Neural cell (in vitro differentiated cells): ENCODE measurements at regions not wholly inside any gene's neighbourhood (a gene's known extent, or its start where the extent isn't known, plus 50 kb on each side); places are given as distances from the start of the nearest gene placed in this dataset.

Experiments used
- H2AFZ ChIP-seq: fragments of 200-600, 300-800 bp; sonication (generic), shearing (Covaris generic); 2 replicates; pipeline ENCODE4 v1.6.0; 2014; ENCODE audit warnings: low read depth, mild to moderate bottlenecking, antibody characterized with exemption, low read length, moderate library complexity
- H3F3A ChIP-seq: fragments of 200-600 bp; shearing (Covaris generic); 2 replicates; pipeline ENCODE4 v1.6.1; 2016; ENCODE audit warnings: mild to moderate bottlenecking, moderate library complexity, mixed read lengths, antibody characterized with exemption, low read length; ENCODE audit not compliant: insufficient read depth, poor library complexity, severe bottlenecking
- H3K27ac ChIP-seq: fragments of 200-600, 300-800 bp; sonication (generic), shearing (Covaris generic); 2 replicates; pipeline ENCODE4 v1.5.1; 2014; ENCODE audit warnings: mild to moderate bottlenecking, low read length, moderate library complexity
- H3K27me3 ChIP-seq: fragments of 300-800, 200-600 bp; sonication (generic), shearing (Covaris generic); 2 replicates; pipeline ENCODE4 v1.6.0; 2014; ENCODE audit warnings: mild to moderate bottlenecking, low read depth, low read length, moderate library complexity; ENCODE audit not compliant: insufficient read depth
- H3K36me3 ChIP-seq: fragments of 300-800, 200-600 bp; sonication (generic), shearing (Covaris generic); 2 replicates; pipeline ENCODE4 v1.5.1; 2014; ENCODE audit warnings: mild to moderate bottlenecking, antibody characterized with exemption, low read length, moderate library complexity; ENCODE audit not compliant: insufficient read depth
- H3K4me2 ChIP-seq: fragments of 300-800, 200-600 bp; sonication (generic), shearing (Covaris generic); 2 replicates; pipeline ENCODE4 v1.6.0; 2014; ENCODE audit warnings: mild to moderate bottlenecking, low read length
- H3K4me3 ChIP-seq: fragments of 300-800, 200-600 bp; sonication (generic), shearing (Covaris generic); 2 replicates; pipeline ENCODE4 v1.5.1; 2014; ENCODE audit warnings: mild to moderate bottlenecking, low read length, moderate library complexity
- H3K79me2 ChIP-seq: fragments of 200-600 bp; shearing (Covaris generic); replicated peaks from 2 replicates; pipeline ENCODE4 v1.6.0; 2014; ENCODE audit warnings: mild to moderate bottlenecking, low read length, moderate library complexity; ENCODE audit not compliant: insufficient read depth
- H3K9ac ChIP-seq: fragments of 300-800, 200-600 bp; sonication (generic), shearing (Covaris generic); 2 replicates; pipeline ENCODE4 v1.6.1; 2016; ENCODE audit warnings: mild to moderate bottlenecking, low read length, mixed read lengths
- H3K9me2 ChIP-seq: fragments of 200-600 bp; shearing (Covaris generic); 2 replicates; pipeline ENCODE4 v1.6.1; 2016; ENCODE audit warnings: mild to moderate bottlenecking, low read length, mixed read lengths; ENCODE audit not compliant: insufficient read depth
- H3K9me3 ChIP-seq: fragments of 200-600, 300-800 bp; sonication (generic), shearing (Covaris generic); 2 replicates; pipeline ENCODE4 v1.6.1; 2016; ENCODE audit warnings: mild to moderate bottlenecking, mixed run types, low read length, moderate library complexity, mixed read lengths
- H4K20me1 ChIP-seq: fragments of 200-600 bp; shearing (Covaris generic); 2 replicates; pipeline ENCODE4 v1.6.1; 2016; ENCODE audit warnings: mild to moderate bottlenecking, mixed run types; ENCODE audit not compliant: insufficient read depth
- EP300 ChIP-seq: fragments of 450-650 bp; conservative IDR thresholded peaks from 2 replicates; pipeline ENCODE4 v1.6.1; 2014; ENCODE audit warnings: antibody characterized with exemption, mild to moderate bottlenecking, moderate library complexity; ENCODE audit not compliant: poor library complexity, severe bottlenecking
- EZH2 ChIP-seq: fragments of 200-600, 300-800 bp; shearing (Covaris generic), sonication (generic); IDR thresholded peaks from 2 replicates; pipeline ENCODE4 v1.6.1; 2014; ENCODE audit warnings: antibody characterized with exemption, low read length, borderline replicate concordance, mild to moderate bottlenecking; ENCODE audit not compliant: insufficient read depth, poor library complexity, severe bottlenecking
- MXI1 ChIP-seq: fragments of 450-650 bp; conservative IDR thresholded peaks from 2 replicates; pipeline ENCODE4 v1.6.1; 2014; ENCODE audit warnings: antibody characterized with exemption, mild to moderate bottlenecking; ENCODE audit not compliant: poor library complexity, severe bottlenecking
- POLR2AphosphoS5 ChIP-seq: IDR thresholded peaks from 2 replicates; pipeline ENCODE4 v1.6.1; 2012
- RAD21 ChIP-seq: fragments of 450-650 bp; conservative IDR thresholded peaks from 2 replicates; pipeline ENCODE4 v1.6.1; 2014; ENCODE audit warnings: antibody characterized with exemption, mild to moderate bottlenecking, moderate library complexity
- SMC3 ChIP-seq: fragments of 450-650 bp; conservative IDR thresholded peaks from 2 replicates; pipeline ENCODE4 v1.6.1; 2014; ENCODE audit warnings: antibody characterized with exemption, mild to moderate bottlenecking, moderate library complexity; ENCODE audit not compliant: poor library complexity
- TAF1 ChIP-seq: IDR thresholded peaks from 2 replicates; pipeline ENCODE4 v1.6.1; 2012; ENCODE audit warnings: low read depth
- TF ChIP-seq, protein P1 (sequence below): fragments of 450-650 bp; IDR thresholded peaks from 2 replicates; pipeline ENCODE4 v1.5.1; 2014; ENCODE audit warnings: antibody characterized with exemption, mild to moderate bottlenecking, moderate library complexity; ENCODE audit not compliant: poor library complexity, severe bottlenecking
- TF ChIP-seq, protein P2 (sequence below): IDR thresholded peaks from 2 replicates; pipeline ENCODE4 v1.6.1; 2012; ENCODE audit warnings: borderline replicate concordance

GRCh38 chr14:48490756-48491155, 815.4 kb upstream of the MDGA2 start:
- H3K36me3 ChIP-seq = no peaks in the 10 kb centered on the region
- no peak overlapping the region for H3K4me3 ChIP-seq
- H3K9me2 ChIP-seq = no peaks in the 10 kb centered on the region
- H3K9me3 ChIP-seq = no peaks in the 10 kb centered on the region
- H4K20me1 ChIP-seq = no peaks in the 10 kb centered on the region
- H3F3A ChIP-seq = no peaks in the 10 kb centered on the region
- no peak overlapping the region for H2AFZ ChIP-seq
- no peak overlapping the region for H3K4me2 ChIP-seq
- no peak overlapping the region for H3K9ac ChIP-seq
- H3K27ac ChIP-seq = no peak overlapping the region
- no peaks in the 10 kb centered on the region for H3K79me2 ChIP-seq
- TF ChIP-seq, protein P1, sequence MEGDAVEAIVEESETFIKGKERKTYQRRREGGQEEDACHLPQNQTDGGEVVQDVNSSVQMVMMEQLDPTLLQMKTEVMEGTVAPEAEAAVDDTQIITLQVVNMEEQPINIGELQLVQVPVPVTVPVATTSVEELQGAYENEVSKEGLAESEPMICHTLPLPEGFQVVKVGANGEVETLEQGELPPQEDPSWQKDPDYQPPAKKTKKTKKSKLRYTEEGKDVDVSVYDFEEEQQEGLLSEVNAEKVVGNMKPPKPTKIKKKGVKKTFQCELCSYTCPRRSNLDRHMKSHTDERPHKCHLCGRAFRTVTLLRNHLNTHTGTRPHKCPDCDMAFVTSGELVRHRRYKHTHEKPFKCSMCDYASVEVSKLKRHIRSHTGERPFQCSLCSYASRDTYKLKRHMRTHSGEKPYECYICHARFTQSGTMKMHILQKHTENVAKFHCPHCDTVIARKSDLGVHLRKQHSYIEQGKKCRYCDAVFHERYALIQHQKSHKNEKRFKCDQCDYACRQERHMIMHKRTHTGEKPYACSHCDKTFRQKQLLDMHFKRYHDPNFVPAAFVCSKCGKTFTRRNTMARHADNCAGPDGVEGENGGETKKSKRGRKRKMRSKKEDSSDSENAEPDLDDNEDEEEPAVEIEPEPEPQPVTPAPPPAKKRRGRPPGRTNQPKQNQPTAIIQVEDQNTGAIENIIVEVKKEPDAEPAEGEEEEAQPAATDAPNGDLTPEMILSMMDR = no peak
- TF ChIP-seq TAF1 = no peak
- no peak for TF ChIP-seq POLR2AphosphoS5
- no peak for TF ChIP-seq MXI1
- TF ChIP-seq SMC3 = no peak
- no peak for TF ChIP-seq EZH2
- TF ChIP-seq, protein P2, sequence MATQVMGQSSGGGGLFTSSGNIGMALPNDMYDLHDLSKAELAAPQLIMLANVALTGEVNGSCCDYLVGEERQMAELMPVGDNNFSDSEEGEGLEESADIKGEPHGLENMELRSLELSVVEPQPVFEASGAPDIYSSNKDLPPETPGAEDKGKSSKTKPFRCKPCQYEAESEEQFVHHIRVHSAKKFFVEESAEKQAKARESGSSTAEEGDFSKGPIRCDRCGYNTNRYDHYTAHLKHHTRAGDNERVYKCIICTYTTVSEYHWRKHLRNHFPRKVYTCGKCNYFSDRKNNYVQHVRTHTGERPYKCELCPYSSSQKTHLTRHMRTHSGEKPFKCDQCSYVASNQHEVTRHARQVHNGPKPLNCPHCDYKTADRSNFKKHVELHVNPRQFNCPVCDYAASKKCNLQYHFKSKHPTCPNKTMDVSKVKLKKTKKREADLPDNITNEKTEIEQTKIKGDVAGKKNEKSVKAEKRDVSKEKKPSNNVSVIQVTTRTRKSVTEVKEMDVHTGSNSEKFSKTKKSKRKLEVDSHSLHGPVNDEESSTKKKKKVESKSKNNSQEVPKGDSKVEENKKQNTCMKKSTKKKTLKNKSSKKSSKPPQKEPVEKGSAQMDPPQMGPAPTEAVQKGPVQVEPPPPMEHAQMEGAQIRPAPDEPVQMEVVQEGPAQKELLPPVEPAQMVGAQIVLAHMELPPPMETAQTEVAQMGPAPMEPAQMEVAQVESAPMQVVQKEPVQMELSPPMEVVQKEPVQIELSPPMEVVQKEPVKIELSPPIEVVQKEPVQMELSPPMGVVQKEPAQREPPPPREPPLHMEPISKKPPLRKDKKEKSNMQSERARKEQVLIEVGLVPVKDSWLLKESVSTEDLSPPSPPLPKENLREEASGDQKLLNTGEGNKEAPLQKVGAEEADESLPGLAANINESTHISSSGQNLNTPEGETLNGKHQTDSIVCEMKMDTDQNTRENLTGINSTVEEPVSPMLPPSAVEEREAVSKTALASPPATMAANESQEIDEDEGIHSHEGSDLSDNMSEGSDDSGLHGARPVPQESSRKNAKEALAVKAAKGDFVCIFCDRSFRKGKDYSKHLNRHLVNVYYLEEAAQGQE = no peak
- no peak for TF ChIP-seq EP300
- no peak for TF ChIP-seq RAD21
- H3K27me3 ChIP-seq = no peaks in the 10 kb centered on the region

- no peak overlapping the region for H2AFZ ChIP-seq
- H3K9me3 ChIP-seq = no peaks in the 10 kb centered on the region
- H3F3A ChIP-seq = no peaks in the 10 kb centered on the region
- H3K4me3 ChIP-seq = no peak overlapping the region
- no peak overlapping the region for H3K27ac ChIP-seq
- H3K36me3 ChIP-seq = no peaks in the 10 kb centered on the region
- no peaks in the 10 kb centered on the region for H3K79me2 ChIP-seq
- no peaks in the 10 kb centered on the region for H3K27me3 ChIP-seq
- no peaks in the 10 kb centered on the region for H3K9me2 ChIP-seq
- H3K9ac ChIP-seq = no peak overlapping the region
- H3K4me2 ChIP-seq = no peak overlapping the region
- TF ChIP-seq, protein P1 = no peak
- TF ChIP-seq MXI1 = no peak
- TF ChIP-seq, protein P2 = no peak
- TF ChIP-seq SMC3 = no peak
- TF ChIP-seq POLR2AphosphoS5 = no peak
- TF ChIP-seq RAD21 = no peak
- TF ChIP-seq TAF1 = no peak
- no peak for TF ChIP-seq EP300
- TF ChIP-seq EZH2 = no peak
- no peaks in the 10 kb centered on the region for H4K20me1 ChIP-seq
Measured at GRCh38 chr14:48473944-48474343, 798.5 kb upstream of the MDGA2 start.
